CD4-positive, alpha-beta T cell treated with Interleukin-17A for 1 hour (primary cell): ENCODE measurements at regions not wholly inside any gene's neighbourhood (a gene's known extent, or its start where the extent isn't known, plus 50 kb on each side); places are given as distances from the start of the nearest gene placed in this dataset.
A peak's percentile ranks its signal among the peaks of the same experiment; 100 is the strongest.

Experiments used
- DNase-seq: peaks from one replicate; pipeline ENCODE4 v3.0.0-alpha.2; 2020

DNA sequence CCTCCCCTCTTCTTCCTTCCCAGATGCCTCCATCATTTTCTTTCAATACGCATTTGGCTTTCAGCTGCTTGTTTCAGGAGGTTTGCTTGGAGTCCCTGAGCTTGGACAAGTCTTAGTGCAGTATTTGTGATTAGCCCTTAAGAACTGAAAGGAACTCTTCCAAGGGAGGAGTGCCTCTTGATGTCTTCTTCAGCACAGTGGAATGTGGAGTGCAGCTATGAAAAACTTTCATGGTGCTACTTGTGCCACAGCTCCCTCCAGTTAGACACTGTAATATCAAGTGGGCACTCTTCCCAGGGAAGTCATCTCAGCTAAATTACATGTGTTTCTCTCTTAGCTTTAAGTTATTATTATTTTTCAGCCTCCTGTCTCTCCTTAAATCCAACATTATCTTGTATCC is 173.1 kb downstream of the NECTIN3 start:
- no peak for DNase-seq

GRCh38 chr3:111246967-111247760 is 175.5 kb downstream of the NECTIN3 start:
- DNase-seq = no peak

DNA sequence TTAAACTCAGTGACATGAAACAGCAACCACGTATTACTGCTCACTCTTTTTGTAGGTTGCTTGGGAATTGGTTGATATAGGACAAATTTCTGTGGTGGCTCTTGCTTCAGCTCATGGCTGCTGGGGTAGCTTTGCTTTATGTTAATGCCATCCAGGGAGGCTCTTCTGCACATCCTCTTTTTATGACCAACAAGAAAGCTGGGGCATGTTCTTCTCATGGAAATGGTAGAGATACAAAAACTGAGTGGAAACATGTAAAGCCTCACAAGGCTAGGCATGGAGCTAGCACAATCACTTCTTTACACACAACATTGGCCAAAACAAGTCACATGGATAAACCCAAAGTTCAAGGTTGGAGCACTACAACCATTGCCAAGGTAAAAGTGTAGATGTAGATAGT is 176.8 kb downstream of the NECTIN3 start:
- DNase-seq = no peak

DNA sequence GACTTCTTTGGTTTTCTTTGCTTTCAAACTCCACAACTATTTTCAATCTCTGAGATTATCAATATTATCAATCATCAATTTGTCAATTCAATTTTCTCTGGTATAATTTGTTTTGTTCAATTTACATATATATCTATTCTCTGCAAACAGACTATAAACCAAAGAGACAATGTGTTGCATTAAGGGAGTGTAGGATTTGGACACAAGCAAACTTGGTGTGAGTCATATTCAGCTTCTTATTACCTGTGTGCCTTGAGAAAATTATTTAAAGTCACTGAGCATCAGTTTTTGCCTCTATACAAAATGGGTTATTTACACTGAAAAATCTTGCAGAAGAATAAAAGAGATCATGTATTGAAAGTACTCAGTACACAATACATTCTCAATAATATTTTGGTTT is 177.8 kb downstream of the NECTIN3 start:
- DNase-seq = no peak

DNA sequence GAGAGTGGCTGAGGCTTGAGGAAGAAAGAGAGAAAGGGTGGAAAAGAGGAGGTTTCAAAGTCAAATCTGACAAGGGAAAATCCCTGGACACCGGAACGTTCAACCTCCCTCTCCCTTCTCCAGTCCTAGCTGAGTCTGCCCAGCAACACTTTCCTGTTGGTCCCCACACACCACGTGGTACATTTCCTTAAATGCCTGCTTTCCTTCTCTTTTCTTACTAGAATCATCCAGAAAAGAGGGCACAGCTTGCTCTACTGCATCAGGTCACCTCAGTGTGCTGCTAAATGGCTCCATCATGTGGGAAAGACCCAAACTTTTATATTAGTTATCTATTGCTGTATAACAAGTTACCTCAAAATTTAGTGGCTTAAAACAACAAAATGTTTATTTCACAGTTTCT is 181.2 kb downstream of the NECTIN3 start:
- DNase-seq = no peak

DNA sequence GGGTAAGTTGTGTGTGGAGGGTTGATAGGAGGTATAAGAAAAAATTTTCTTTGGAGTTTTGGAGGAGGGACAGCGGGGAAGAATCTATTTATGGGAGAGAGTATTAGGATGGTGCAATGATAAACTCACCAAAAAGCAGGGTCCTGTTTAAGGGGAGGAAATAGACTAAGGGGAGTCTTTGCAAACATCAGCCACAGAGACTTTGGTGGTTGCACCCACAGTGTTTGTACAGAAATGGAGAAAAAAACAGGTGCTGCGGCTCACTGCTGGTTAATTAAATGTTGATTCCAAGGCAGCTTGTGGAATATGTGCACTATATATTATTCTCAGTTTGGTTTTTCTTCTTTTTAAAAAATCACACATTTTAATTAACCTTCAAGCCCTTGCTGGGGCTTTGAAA is 182.1 kb downstream of the NECTIN3 start:
- DNase-seq = no peak

DNA sequence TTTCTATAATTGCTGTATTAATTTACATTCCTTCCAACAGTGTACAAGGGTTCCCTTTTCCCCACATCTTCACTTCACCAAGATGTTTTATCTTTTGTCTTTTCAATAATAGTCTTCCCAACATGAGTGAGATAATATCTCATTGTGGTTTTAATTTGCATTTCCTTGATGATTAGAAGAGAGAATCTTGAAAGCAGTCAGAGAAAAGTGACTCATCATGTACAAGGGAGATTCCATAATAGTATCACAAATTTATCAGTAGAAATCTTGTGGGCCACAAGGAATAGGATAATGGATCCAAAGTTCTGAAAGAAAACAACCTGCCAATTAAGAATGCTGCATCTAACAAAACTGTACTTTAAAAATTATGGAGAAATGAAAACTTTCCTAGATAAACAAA is 189.3 kb downstream of the NECTIN3 start:
- peak; percentile 23 for DNase-seq

DNA sequence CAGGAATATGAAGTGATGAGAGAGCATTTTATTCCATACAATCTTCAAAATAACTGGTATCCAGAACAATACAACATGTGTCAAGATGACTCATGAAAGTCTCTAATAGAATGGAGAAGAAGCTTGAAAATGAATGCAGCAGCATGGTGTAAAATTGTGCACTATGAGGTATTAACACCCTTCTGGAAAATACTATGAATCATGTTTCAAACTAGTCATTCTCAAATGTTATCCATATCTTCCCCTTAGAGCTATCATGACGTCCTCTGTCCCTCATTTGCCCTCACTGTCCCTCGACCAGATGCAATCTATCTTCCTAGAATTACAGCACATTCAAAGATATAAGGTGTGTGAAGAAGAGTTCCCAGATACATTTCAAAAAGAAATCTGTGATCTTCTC is 198.2 kb downstream of the NECTIN3 start:
- DNase-seq = no peak

DNA sequence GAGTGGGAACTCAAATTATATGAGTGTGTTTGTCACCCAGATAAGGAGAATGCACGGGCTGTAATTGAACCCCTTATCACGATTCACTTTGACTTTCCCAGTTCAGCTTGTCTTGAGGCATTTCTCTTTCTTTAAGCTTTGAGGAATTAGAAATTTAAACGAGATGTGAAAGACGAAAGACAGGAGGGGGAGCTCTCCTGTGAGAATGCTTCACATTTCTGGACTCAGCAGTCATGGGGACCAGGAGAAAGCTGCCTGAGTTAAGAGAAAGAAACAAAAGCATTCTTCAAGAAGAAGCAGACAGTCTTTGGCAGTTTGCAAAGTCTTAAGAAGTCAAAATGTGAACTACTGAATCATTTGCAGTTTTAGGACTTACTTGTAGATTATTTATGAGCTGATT is 205.6 kb downstream of the NECTIN3 start:
- no peak for DNase-seq

- DNase-seq = no peak
Observed at GRCh38 chr3:111278959-111279358, 207.3 kb downstream of the NECTIN3 start.

GRCh38 chr3:111282024-111282423 is 210.4 kb downstream of the NECTIN3 start:
- DNase-seq = no peak

GRCh38 chr3:111283165-111283564 is 211.5 kb downstream of the NECTIN3 start:
- no peak for DNase-seq

GRCh38 chr3:111284503-111285183 is 213.0 kb downstream of the NECTIN3 start:
- DNase-seq = no peak

DNA sequence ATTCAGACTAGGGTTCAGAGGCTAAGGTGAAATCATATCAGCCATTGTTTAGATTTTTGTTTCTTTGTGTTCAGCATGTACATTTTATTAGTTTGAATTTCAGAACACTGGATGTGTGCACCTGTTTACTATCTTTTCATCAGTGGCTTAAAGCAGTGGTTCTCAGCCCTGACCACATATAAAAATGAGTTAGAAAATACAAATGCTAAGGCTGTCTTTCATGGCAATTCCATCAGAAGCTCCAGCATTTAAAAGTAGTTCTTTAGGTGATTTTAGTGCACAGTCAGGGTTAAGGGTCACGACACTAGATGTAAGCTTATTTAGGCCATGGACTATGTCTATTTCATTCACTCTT is 213.5 kb downstream of the NECTIN3 start:
- DNase-seq = no peak

DNA sequence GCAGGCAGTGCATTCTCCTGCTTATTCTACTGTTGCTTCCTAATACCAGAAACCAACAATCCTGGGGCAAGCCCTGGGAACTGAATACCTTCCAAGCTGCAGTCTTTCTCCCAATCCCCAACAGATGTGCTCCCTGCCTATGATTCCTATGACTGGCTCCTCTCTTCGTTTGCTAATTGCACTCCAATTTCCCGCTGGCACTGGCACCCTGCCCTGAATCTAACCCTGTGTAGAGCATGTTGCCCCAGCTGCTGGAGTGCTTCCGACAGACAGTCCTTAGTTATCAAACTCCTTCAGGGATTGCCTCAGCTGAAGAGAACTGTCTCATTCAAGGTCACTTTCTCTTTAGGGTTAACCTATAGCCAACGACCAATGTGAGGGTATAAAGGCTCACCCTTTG is 214.1 kb downstream of the NECTIN3 start:
- DNase-seq = no peak

DNA sequence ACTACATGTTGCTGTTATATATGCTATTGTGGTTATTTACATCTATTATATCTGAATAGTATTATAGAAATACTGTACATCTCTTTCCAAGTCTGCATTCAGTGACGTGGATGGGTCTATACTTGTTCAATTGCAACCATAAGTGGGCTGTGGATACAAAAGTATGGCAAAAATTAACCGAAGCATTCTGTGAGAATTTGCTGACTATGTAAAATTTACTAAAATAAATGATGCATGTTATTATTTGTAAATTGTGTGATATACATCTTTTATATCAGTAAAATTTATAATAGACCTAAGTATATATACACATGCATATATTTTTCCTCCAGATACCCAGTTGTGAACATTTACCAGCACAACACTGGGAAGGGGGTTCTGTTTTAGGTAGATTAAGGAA is 215.1 kb downstream of the NECTIN3 start:
- no peak for DNase-seq

GRCh38 chr3:111292117-111292516 is 220.5 kb downstream of the NECTIN3 start:
- no peak for DNase-seq

DNA sequence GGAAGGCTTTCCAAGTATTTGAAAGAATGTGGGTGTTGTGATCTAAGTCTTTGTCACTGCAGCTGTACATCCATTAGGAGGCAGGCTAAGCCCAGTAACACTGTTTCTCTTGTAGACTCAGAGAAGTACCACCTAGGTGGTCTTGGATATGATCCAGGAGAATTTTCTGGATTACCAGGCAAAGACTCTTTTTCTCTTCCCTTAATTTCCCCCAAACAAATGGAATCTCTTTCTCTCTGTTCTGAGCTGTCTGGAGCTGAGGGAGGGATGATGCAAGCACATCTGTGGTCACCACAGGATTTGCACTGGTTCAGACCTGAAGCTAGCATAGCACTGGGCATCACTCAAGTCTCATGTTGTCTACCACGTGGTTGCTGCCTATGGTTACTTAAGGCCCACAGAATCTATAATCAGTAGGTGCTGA is 227.6 kb downstream of the NECTIN3 start:
- no peak for DNase-seq

GRCh38 chr3:111301238-111301798 is 229.7 kb downstream of the NECTIN3 start:
- no peak for DNase-seq

GRCh38 chr3:111302063-111302462 is 230.4 kb downstream of the NECTIN3 start:
- no peak for DNase-seq

DNA sequence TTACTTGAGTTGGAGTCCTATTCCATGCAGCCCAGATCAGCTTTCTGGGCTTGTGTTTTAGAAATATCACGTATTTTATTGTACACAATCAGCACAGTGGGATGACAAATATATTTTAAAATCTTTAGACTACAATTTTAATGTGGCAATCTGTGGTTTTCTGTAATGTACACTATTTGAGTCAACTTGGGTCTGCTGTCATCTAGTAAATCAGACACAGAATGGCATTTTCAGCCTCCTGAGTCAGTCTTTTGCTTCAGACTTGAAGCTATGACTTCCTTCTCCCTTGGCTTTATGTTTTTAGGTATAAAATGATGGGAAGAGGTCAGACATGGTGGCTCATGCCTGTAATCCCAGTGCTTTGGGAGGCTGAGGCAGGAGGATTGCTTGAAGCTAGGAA is 232.1 kb downstream of the NECTIN3 start:
- DNase-seq = no peak

GRCh38 chr3:111307676-111308075 is 234.3 kb upstream of the CD96 start:
- no peak for DNase-seq

- no peak for DNase-seq
Observed at GRCh38 chr3:111311126-111311525, 230.9 kb upstream of the CD96 start.

DNA sequence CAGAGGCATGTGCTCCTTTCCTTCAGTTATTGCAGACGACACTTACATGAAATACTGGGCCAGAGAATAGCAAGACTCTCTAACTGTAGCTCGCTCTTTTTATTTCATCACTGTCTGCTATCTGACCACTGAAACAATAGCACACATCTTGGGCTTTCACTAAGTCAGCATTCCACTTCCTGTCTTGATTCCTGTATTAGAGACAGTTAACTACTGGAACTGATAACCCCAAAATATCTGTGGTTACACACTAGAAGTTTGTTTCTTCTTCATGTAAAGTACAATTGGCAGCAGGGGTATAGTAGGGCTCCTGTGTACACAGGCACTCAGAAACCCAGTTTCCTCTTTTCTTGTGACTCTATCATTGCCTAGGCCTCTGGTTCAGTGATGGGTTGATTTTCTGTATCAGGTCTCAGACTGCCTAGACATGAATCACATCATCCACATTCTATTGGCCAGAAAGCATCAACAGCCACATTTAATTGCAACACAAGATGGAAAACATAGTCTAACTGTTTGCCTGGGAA is 230.2 kb upstream of the CD96 start:
- peak; percentile 37 for DNase-seq
